Testis (tissue), 2 donors: ENCODE measurements at regions not wholly inside any gene's neighbourhood (a gene's known extent, or its start where the extent isn't known, plus 50 kb on each side); places are given as distances from the start of the nearest gene placed in this dataset.

ENCODE experiments used
- POLR2A ChIP-seq: fragments of 450-650 bp; IDR thresholded peaks from one replicate; pipeline ENCODE4 v1.6.1; 2017; ENCODE audit warnings: antibody characterized with exemption, mild to moderate bottlenecking, moderate library complexity
- TF ChIP-seq, protein P1 (sequence below), 3 experiments: fragments of 450-650 bp in 2 of 3; fragments of 200-600 bp in 1 of 3; sonication (generic) in 1 of 3; IDR thresholded peaks; one replicate each; pipeline ENCODE4 v1.5.1; 2016 to 2019; ENCODE audit warnings: antibody characterized with exemption in 3 of 3, mild to moderate bottlenecking in 2 of 3, moderate library complexity in 1 of 3

DNA sequence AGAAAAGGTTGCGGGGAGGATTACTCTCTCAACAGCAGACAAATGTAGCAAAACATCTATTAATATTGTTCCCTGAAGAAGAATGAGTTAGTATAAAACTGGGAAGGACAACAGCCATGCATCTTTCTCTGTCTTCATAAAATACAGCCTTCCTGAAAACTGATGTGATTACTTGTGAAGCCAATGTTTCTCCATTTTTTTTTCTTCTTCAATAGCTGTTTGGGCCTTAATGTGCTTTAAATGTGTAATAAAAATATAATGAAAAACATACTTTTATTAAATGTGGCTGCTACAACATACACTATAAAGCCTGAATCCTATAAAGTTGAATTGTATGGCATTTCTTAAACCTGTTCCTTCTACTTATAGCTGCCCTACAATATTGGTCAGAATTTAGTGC lies 146.3 kb upstream of the LMCD1 start:
- TF ChIP-seq, protein P1, sequence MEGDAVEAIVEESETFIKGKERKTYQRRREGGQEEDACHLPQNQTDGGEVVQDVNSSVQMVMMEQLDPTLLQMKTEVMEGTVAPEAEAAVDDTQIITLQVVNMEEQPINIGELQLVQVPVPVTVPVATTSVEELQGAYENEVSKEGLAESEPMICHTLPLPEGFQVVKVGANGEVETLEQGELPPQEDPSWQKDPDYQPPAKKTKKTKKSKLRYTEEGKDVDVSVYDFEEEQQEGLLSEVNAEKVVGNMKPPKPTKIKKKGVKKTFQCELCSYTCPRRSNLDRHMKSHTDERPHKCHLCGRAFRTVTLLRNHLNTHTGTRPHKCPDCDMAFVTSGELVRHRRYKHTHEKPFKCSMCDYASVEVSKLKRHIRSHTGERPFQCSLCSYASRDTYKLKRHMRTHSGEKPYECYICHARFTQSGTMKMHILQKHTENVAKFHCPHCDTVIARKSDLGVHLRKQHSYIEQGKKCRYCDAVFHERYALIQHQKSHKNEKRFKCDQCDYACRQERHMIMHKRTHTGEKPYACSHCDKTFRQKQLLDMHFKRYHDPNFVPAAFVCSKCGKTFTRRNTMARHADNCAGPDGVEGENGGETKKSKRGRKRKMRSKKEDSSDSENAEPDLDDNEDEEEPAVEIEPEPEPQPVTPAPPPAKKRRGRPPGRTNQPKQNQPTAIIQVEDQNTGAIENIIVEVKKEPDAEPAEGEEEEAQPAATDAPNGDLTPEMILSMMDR (IDR thresholded peaks at IDR 0.05): no peak
- no peak for TF ChIP-seq POLR2A
